HG02840 (cell line): ENCODE measurements at regions not wholly inside any gene's neighbourhood (a gene's known extent, or its start where the extent isn't known, plus 50 kb on each side); places are given as distances from the start of the nearest gene placed in this dataset.

Experiments used
- ATAC-seq: cut with Tn5 transposase; IDR thresholded peaks from one replicate; pipeline ENCODE4 v1.9.1; 2021; ENCODE audit warnings: mild to moderate bottlenecking, moderate library complexity, moderate number of reproducible peaks; ENCODE audit not compliant: unreplicated experiment, low FRiP score

- peak; percentile 87 for ATAC-seq
These were observed 219.0 kb upstream of the CPEB2 start for GRCh38 chr4:14783011-14783877.

- no peak for ATAC-seq
These were observed 215.1 kb upstream of the CPEB2 start for GRCh38 chr4:14787221-14787620.

- no peak for ATAC-seq
These were observed 214.4 kb upstream of the CPEB2 start for GRCh38 chr4:14787894-14788293.

- ATAC-seq, result no peak
These were observed 211.8 kb upstream of the CPEB2 start for GRCh38 chr4:14790494-14790893.

- ATAC-seq, result no peak
These were observed 209.5 kb upstream of the CPEB2 start for GRCh38 chr4:14792702-14793227.

- ATAC-seq, result no peak
These were observed 201.3 kb upstream of the CPEB2 start for GRCh38 chr4:14800977-14801376.

- no peak for ATAC-seq
These were observed 199.7 kb upstream of the CPEB2 start for GRCh38 chr4:14802596-14802995.

GRCh38 chr4:14807856-14808255 is 194.4 kb upstream of the CPEB2 start:
- no peak for ATAC-seq

GRCh38 chr4:14809203-14809602 is 193.1 kb upstream of the CPEB2 start:
- ATAC-seq, result no peak

GRCh38 chr4:14810121-14810520 is 192.2 kb upstream of the CPEB2 start:
- no peak for ATAC-seq

GRCh38 chr4:14810568-14810967 is 191.7 kb upstream of the CPEB2 start:
- no peak for ATAC-seq

GRCh38 chr4:14812101-14812500 is 190.2 kb upstream of the CPEB2 start:
- ATAC-seq, result no peak

GRCh38 chr4:14816623-14817261 is 185.5 kb upstream of the CPEB2 start:
- no peak for ATAC-seq

- ATAC-seq, result no peak
These were observed 178.1 kb upstream of the CPEB2 start for GRCh38 chr4:14824189-14824588.

GRCh38 chr4:14827111-14827510 is 175.2 kb upstream of the CPEB2 start:
- no peak for ATAC-seq

GRCh38 chr4:14829795-14830194 is 172.5 kb upstream of the CPEB2 start:
- ATAC-seq, result no peak

GRCh38 chr4:14831416-14831815 is 170.9 kb upstream of the CPEB2 start:
- no peak for ATAC-seq

GRCh38 chr4:14833053-14833452 is 169.2 kb upstream of the CPEB2 start:
- no peak for ATAC-seq

GRCh38 chr4:14834382-14834781 is 167.9 kb upstream of the CPEB2 start:
- ATAC-seq, result no peak

GRCh38 chr4:14835288-14835687 is 167.0 kb upstream of the CPEB2 start:
- ATAC-seq, result no peak

GRCh38 chr4:14835708-14836425 is 166.4 kb upstream of the CPEB2 start:
- ATAC-seq, result no peak
